Body of pancreas (tissue), 4 donors: ENCODE measurements at regions not wholly inside any gene's neighbourhood (a gene's known extent, or its start where the extent isn't known, plus 50 kb on each side); places are given as distances from the start of the nearest gene placed in this dataset.

Experiments
- ATAC-seq: fragments of 150-250 bp; one replicate; pipeline ENCODE4 v1.9.1; 2016
- DNase-seq, 4 donors: peaks; one replicate each; pipeline ENCODE4 v3.0.0-alpha.2; 2019
- H3K27ac ChIP-seq, 4 donors: fragments of 200-600 bp; sonication (generic); 1 replicate in 3 of 4; 2 replicates in 1 of 4; pipeline versions ENCODE4 v1.5.1 to v1.6.1; 2016 to 2019; ENCODE audit warnings: mild to moderate bottlenecking in 1 of 4, mixed read lengths in 1 of 4, moderate library complexity in 1 of 4
- H3K27me3 ChIP-seq, 2 donors: fragments of 200-600 bp; sonication (generic); one replicate each; pipeline ENCODE4 v1.6.0; 2016; ENCODE audit warnings: mild to moderate bottlenecking in 1 of 2
- H3K36me3 ChIP-seq, 2 donors: fragments of 200-600 bp; sonication (generic); replicated peaks in 1 of 2; 2 replicates each; pipeline ENCODE4 v1.5.1; 2016; ENCODE audit warnings: low read depth in 2 of 2; ENCODE audit not compliant: insufficient read depth in 1 of 2
- H3K4me1 ChIP-seq: fragments of 200-600 bp; sonication (generic); one replicate; pipeline ENCODE4 v1.6.0; 2016
- H3K4me3 ChIP-seq, 2 donors: fragments of 200-600 bp; sonication (generic); 1 replicate in 1 of 2; 2 replicates in 1 of 2; pipeline ENCODE4 v1.5.1; 2016 to 2019
- H3K9me3 ChIP-seq, 3 donors: fragments of 200-600 bp; sonication (generic); 1 replicate in 2 of 3; 2 replicates in 1 of 3; pipeline ENCODE4 v1.5.1; 2016
- CTCF ChIP-seq, 7 experiments: fragments of 450-650 bp in 4 of 7; fragments of 200-600 bp in 3 of 7; sonication (generic) in 3 of 7; IDR thresholded peaks; one replicate each; pipeline ENCODE4 v1.5.1; 2016 to 2019; ENCODE audit warnings: antibody characterized with exemption in 7 of 7
- POLR2A ChIP-seq, 3 donors: fragments of 450-650 bp; IDR thresholded peaks; one replicate each; pipeline ENCODE4 v1.6.1; 2016; ENCODE audit warnings: antibody characterized with exemption in 3 of 3, mild to moderate bottlenecking in 2 of 3
- WGBS, 2 donors: methylation state at CpG; one replicate each; pipeline ENCODE4 v1.1.5; 2017; 5-methylcytosine and 5-hydroxymethylcytosine counted together
- intact Hi-C: fragments of 100-400 bp; cut with DNase I; formaldehyde crosslinking; loops from one replicate; pipeline ENCODE4 v1.15.1; 2023

DNA sequence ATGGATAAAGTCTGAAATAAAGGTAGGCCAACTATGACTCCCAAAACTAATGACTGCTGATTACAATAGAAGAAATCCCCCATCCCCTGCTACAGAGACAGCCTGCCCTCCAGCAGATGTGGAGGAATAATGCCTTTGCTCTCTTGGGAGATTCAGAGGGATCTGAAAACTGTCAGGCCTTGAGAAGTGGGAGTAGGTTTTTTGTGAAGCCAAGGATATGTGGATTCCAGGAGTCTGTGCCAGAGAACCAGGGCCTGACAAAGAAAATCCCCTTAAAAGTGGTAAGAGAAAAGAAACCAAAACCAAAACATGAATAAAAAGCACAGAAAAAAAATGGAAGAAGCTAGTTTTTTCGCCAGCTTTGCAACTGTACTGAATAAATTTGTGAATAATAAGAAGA is 397.6 kb downstream of the ZNF521 start:
- no peak overlapping the region for H3K27ac ChIP-seq
- ATAC-seq, result no peak

DNA sequence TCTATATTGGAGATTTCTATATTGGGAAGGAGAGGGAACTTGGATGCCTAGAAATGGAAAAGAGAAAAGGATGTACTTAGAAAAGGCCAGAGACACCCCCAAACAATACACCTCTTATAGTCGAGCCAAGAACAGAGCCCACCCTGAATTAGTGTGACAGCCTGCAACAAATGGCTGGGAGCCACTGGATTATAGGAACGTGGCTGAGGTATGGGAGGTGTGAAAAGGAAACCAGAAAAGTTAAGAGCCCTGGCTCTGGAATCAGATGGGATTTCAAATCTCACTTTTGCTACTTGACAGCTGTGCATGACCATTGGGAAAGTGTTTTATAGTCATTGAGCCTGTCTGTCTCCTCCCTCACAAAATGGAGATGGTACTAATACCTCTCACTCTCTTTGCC is 394.0 kb downstream of the ZNF521 start:
- H3K27me3 ChIP-seq, result no peaks in the 10 kb centered on the region
- intact Hi-C loops, result no loop called here
- 27 to 45% methylated on average over 2 of the region's 2 CpGs for WGBS, 2 donors

More for the DNA sequence above, 397.6 kb downstream of the ZNF521 start:
- Histone ChIP-seq H3K4me1 (no peaks in the 10 kb centered on the region), H3K4me3 (no peak overlapping the region), H3K9me3 (no peaks in the 10 kb centered on the region), H3K27me3 (no peaks in the 10 kb centered on the region), H3K36me3 (no peaks in the 10 kb centered on the region)
- DNase-seq, result no peak
- TF ChIP-seq CTCF (IDR thresholded peaks at IDR 0.05) (no peak), POLR2A (IDR thresholded peaks at IDR 0.05) (no peak)
- intact Hi-C loops, result no loop called here
- WGBS, 2 donors, result 31 to 32% methylated on average over 1 of the region's 1 CpG

GRCh38 chr18:24959051-24959476 is 392.9 kb downstream of the ZNF521 start:
- H3K36me3 ChIP-seq, result no peaks in the 10 kb centered on the region
- WGBS, 2 donors, result 63% methylated on average over 7 of the region's 7 CpGs
- no peak overlapping the region for H3K4me3 ChIP-seq
- TF ChIP-seq CTCF (IDR thresholded peaks at IDR 0.05) (no peak), POLR2A (IDR thresholded peaks at IDR 0.05) (no peak)
- no peak overlapping the region for H3K27ac ChIP-seq
- H3K27me3 ChIP-seq, result no peaks in the 10 kb centered on the region
- ATAC-seq, result no peak
- H3K4me1 ChIP-seq, result no peaks in the 10 kb centered on the region
- intact Hi-C loops, result no loop called here
- DNase-seq, result no peak
- no peaks in the 10 kb centered on the region for H3K9me3 ChIP-seq

More for the DNA sequence above, 394.0 kb downstream of the ZNF521 start:
- DNase-seq (no peak), ATAC-seq (no peak)
- TF ChIP-seq POLR2A (IDR thresholded peaks at IDR 0.05) (no peak), CTCF (IDR thresholded peaks at IDR 0.05) (no peak)
- no peaks in the 10 kb centered on the region for H3K4me1 ChIP-seq
- no peaks in the 10 kb centered on the region for H3K9me3 ChIP-seq
- no peaks in the 10 kb centered on the region for H3K36me3 ChIP-seq
- no peak overlapping the region for H3K4me3 ChIP-seq
- no peak overlapping the region for H3K27ac ChIP-seq

DNA sequence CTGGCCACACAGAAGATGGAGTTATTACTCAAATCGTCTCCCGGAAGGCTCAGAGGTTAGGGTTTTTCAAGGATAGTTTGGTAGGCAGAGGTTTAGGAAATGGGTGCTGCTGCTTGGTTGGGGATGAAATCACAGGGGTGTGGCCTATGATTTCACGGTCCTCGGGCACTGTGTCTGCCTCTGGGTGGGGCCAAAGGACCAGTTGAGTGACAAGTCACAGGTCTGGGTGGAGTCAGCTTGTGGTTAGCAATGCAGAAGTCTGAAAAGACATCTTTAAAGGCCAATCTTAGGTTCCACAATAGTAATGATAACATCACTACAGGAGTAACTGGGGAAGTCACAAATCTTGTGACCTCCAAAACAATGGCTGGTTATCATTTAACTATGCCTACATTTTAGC is 387.8 kb downstream of the ZNF521 start:
- H3K27me3 ChIP-seq, result no peaks in the 10 kb centered on the region
- intact Hi-C loops, result no loop called here
- no peak for DNase-seq
- no peak overlapping the region for H3K27ac ChIP-seq
- no peaks in the 10 kb centered on the region for H3K36me3 ChIP-seq
- ATAC-seq, result no peak
- no peak overlapping the region for H3K4me3 ChIP-seq
- no peaks in the 10 kb centered on the region for H3K9me3 ChIP-seq
- 54 to 57% methylated on average over 4 of the region's 4 CpGs for whole genome bisulfite sequencing, 2 donors
- no peaks in the 10 kb centered on the region for H3K4me1 ChIP-seq
- TF ChIP-seq POLR2A (IDR thresholded peaks at IDR 0.05), result no peak
- TF ChIP-seq CTCF (IDR thresholded peaks at IDR 0.05), result no peak

GRCh38 chr18:24968238-24968775 is 383.7 kb downstream of the ZNF521 start:
- ATAC-seq (no peak), DNase-seq (no peak)
- intact Hi-C loops, result no loop called here
- no peaks in the 10 kb centered on the region for H3K9me3 ChIP-seq
- H3K36me3 ChIP-seq, result no peaks in the 10 kb centered on the region
- H3K4me1 ChIP-seq, result no peaks in the 10 kb centered on the region
- no peak for TF ChIP-seq CTCF (IDR thresholded peaks at IDR 0.05)
- no peak for TF ChIP-seq POLR2A (IDR thresholded peaks at IDR 0.05)
- H3K27ac ChIP-seq, result no peak overlapping the region
- 63 to 78% methylated on average over 3 of the region's 3 CpGs for WGBS, 2 donors
- H3K27me3 ChIP-seq, result no peaks in the 10 kb centered on the region
- no peak overlapping the region for H3K4me3 ChIP-seq
